Occipital lobe (tissue), 1 donor: ENCODE measurements at regions not wholly inside any gene's neighbourhood (a gene's known extent, or its start where the extent isn't known, plus 50 kb on each side); places are given as distances from the start of the nearest gene placed in this dataset.
"Not testable (repeated sequence)": the region's sequence is repeated elsewhere in the genome, so short reads cannot be mapped to it uniquely, and the experiment has no call there.

Experiments used
- DNase-seq: peaks from one replicate; lab custom pipeline; 2025; lab: John Stamatoyannopoulos, UW

DNA sequence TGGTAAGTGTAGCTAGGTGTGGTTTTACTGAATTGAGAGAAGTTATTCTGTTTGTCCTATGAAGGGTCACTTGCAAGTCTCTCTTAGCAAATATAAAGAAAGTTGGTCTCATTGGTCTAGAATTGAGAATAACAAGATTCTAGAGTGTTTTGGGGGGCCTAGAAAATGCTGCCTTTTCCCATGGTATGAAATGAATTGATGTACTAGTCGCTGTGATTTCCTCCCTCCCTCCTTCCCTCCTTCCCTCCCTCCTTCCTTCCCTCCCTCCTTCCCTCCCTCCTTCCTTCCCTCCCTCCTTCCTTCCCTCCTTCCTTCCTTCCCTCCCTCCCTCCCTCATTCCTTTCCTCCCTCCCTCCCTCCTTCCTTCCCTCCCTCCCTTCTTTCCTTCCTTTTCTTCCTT, 166.7 kb upstream of the RGS6 start:
- DNase-seq: no peak

DNA sequence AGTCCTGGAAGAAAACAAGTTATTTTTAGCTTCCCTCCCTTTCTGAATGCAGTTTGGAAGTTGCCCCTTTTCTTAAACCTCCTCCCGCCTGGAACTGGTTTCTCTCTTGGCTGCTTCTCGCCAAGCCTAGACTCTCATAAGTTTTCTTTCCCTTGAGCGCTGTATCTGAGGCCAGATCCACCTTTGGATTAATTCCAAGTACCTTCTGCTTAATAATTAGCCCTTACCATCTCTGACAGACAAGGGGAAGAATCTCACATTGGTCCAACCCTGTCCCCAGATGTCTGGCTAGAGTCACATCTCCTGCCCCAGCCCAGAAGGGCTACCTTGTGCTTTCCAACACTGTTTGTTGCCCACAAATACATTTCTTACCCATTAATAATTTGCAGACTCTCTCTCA, 161.8 kb upstream of the RGS6 start:
- no peak for DNase-seq

DNA sequence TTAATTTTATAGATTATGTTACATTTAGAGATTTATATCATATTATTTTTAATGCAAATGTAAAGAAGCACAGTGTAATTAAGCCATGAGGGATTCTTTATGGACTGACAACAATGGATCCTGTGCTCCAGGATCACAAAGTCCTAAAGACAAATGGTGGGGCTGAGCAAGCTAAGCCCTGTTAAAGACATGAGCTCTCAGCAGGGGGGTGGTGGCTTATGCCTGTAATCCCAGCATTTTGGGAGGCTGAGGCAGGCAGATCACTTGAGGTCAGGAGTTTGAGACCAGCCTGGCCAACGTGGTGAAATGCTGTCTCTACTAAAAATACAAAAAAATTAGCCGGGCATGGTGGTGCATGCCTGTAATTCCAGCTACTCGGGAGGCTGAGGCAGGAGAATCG, 160.8 kb upstream of the RGS6 start:
- not testable (repeated sequence) for DNase-seq

DNA sequence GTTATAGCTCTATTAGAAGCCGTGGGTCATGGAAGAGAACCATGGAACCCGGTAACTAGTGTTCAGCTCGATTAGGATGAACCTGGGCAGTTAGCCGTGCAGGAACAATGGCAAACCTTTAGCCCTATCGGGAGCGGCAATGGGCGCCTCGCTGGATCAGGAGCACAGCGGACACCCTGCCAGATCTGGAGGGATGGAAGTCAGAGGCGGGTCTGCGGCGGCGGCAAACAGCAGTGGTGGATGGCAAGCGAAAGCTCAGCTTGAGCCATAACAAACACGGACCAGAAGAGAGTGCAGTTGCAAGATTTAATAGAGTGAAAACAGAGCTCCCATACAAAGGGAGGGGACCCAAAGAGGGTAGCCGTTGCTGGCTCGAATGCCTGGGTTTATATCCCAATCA, 160.2 kb upstream of the RGS6 start:
- not testable (repeated sequence) for DNase-seq

- DNase-seq: no peak
These were observed 158.2 kb upstream of the RGS6 start for GRCh38 chr14:71773898-71774481.

DNA sequence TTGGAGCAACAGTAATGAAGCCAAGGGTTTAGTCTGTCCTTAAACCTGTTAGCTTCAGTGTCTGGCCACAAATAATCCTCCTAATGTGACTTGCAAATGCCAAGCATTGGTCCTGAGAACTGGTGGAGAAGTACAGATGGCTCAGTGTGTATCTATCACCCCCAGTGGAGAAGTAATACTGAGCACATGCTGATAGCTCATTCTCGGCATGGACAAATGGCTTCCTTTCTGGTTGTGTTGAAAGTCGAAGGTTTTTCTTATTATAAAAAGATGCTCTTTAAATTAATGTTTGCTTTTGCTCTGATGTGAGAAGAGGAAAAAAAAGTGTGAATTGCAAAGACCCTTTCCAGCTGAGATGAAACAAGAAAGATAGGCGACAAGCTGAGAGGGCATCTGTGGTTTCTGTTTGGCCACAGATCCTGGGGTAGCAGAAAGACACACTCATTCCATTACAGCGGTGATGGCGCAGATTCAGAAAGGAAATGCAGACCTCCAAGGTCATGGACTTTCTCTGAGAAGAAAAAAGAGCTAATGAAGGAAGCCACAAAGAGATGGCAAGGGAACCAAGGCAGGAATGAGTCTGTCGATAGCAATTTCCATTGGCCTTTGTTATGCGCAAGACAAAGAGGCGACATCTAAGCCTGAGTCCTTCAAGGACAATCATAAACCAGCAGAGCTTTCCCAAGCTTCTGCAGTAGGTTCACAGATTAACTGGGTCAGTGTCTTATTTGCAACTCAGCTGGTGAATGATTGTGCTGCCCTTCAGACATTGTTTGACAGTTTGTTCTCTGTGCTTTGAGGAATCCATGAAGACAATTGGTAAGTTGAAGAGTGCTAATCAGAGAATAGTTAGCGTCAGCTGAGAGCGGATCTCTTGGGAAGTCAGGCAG, 155.5 kb upstream of the RGS6 start:
- no peak for DNase-seq

DNA sequence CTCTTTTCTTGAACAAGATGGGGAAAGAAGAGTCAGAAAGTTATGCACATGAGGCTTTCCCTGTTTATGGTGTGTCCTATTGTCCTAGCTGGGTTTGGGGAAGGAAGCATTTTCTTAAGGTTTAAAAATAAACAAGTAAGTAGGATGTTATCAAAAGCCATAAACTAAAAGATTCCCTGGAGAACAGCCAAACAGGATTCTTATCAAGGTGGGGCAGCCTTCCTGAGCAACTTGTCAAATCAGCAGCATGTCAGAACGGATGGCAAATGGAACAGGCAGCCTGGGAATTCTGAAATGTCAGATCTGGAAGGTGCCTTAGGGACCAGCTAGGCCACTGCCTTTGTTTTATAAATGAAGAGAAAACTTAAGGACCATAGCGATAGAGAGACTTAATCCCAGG, 152.2 kb upstream of the RGS6 start:
- DNase-seq: no peak

DNA sequence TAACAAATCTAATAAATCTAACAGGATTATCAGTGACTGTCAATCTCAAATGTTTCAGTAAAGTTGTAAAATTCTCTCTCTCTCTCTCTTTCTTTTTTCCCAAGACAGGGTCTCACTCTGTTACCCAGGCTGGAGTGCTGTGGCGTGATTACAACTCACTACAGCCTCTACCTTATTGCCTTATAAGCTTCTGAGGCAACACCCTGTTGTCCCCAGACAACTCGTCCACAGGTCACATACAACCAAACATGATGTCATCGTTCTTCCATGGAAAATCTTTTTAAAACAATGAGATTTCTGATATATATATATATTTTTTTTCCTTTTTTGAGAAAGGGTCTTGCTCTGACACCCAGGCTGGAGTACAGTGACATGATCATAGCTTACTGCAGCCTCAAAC, 151.4 kb upstream of the RGS6 start:
- no peak for DNase-seq

GRCh38 chr14:71783088-71783487, 149.1 kb upstream of the RGS6 start:
- DNase-seq: no peak

GRCh38 chr14:71783786-71784185, 148.4 kb upstream of the RGS6 start:
- DNase-seq: no peak

DNA sequence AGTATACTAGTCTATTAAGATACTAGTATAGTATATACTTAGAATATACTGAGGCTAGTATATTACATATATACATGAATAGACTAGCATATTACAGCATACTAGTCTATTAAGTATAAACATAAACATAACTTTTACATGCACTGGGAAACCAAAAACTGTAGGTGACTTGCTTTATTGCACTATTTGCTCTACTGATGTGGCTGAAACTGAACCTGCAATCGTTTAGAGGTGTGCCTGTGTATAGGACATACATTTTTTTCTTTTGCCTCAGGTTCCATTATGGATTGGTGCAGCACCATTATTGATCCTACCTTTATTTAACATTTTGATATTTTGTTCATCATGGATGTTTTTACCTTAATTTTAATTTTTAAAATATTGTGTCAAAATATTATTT, 143.2 kb upstream of the RGS6 start:
- DNase-seq: no peak

GRCh38 chr14:71799841-71800240, 132.4 kb upstream of the RGS6 start:
- DNase-seq: no peak

DNA sequence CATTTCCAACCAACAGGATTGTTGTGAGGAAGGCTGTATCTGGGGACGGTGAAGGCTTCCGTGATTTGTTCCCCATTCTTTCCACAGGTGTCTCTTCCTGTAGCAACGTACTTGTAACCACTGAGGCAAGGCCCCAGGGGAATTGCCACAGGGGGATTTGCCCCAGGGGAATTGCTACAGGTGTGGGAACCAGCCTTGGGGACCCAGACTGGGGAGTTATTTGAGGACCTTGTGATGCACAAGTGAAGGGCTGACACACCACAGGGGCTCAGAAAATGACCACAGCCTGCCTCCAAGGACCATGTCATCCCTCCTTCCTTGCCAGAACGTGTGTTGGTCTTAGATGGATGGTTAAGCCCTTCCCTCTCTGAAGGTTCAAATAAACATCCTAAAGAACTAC, 131.4 kb upstream of the RGS6 start:
- no peak for DNase-seq

DNA sequence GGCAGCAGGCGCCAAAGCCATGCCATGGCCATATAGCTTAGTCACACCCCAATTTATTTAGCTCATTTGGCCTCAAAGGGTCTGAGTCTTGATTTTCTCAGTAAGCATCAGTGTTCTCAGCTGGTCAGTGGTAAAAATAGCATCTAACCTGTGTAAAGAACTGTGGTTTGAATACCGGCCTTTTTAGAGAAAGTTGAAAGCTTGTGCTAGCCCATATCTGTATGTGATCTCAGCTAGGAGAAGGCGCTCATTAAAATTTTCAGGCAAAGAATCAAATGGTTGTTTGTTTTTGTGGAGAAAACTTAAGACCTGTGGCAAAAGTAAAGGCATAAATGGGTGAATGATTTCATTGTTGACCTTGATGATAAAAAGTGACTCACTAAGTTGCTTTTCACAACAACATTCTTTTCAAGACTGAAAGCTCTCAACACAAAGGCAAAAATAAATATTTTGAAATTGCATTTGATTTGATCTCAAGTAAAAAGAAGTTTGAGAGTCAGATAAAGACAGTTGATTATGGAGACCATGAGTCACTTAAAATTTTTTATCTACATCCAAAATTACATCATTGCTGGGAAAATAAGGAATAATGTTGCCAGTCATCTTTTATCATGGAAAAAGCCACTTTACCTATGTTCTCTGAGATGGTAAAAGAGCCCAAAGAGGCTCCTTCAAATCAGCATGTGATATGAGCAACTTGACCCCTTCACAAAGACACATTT, 128.5 kb upstream of the RGS6 start:
- DNase-seq: no peak

DNA sequence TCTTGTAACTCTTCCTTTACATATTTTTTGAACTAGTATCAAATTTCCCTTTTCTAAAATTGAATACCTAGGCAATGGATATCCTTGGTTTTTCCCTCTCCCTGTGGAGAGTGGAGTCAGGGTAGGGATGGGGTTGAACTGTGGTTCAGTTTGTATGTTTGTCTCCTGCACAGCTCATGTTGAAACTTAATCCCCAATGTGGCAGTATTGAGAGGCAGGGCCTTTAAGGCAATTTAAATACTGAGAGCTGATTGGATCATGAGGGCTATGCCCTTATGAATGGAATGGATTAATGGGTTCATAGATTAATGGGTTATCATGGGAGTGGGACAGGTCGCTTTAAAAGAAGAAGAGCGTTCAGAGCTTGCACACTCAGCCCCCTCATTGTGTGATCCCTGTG, 127.2 kb upstream of the RGS6 start:
- DNase-seq: no peak

DNA sequence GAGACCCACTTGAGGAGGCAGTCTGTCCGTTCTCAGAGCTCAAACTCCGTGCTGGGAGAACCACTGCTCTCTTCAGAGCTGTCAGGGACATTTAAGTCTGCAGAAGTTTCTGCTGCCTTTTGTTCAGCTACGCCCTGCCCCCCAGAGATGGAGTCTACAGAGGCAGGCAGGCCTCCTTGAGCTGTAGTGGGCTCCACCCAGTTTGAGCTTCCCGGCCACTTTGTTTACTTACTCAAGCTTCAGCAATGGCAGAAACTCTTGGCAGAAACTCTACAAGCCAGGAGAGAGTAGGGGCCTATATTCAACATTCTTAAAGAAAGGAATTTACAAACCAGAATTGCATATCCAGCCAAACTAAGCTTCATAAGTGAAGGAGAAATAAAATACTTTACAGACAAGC, 125.2 kb upstream of the RGS6 start:
- not testable (repeated sequence) for DNase-seq

DNA sequence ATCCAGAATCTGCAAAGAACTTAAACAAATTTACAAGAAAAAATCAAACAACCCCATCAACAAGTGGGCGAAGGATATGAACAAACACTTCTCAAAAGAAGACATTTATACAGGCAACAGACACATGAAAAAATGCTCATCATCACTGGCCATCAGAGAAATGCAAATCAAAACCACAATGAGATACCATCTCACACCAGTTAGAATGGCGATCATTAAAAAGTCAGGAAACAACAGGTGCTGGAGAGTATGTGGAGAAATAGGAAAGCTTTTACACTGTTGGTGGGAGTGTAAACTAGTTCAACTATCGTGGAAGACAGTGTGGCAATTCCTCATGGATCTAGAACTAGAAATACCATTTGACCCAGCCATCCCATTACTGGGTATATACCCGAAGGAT, 121.4 kb upstream of the RGS6 start:
- not testable (repeated sequence) for DNase-seq

DNA sequence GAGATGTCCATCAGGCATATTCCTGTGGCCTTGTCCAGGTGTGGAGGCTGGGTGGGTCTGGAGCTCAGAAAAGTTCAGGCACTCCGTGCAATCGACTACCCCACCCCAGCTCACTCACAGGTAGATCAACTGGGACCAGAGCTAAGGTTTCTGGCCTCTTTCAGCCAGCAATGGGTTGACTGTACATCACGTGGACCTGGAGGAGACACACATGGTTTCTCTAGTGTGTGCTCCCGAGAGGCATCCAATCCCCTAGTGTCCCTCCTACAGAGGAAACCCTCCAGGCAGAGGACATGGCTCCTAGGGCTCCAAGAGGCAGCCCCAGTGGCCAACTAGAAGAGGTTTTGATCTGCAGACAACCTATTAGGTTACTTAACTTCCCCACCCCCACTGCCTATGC, 119.5 kb upstream of the RGS6 start:
- no peak for DNase-seq

GRCh38 chr14:71815110-71815509, 117.1 kb upstream of the RGS6 start:
- DNase-seq: no peak

GRCh38 chr14:71824816-71825215, 107.4 kb upstream of the RGS6 start:
- DNase-seq: no peak

GRCh38 chr14:71833476-71833875, 98.8 kb upstream of the RGS6 start:
- no peak for DNase-seq
